ENCODE measurements at regions not wholly inside any gene's neighbourhood (a gene's known extent, or its start where the extent isn't known, plus 50 kb on each side); places are given as distances from the start of the nearest gene placed in this dataset.

DNA sequence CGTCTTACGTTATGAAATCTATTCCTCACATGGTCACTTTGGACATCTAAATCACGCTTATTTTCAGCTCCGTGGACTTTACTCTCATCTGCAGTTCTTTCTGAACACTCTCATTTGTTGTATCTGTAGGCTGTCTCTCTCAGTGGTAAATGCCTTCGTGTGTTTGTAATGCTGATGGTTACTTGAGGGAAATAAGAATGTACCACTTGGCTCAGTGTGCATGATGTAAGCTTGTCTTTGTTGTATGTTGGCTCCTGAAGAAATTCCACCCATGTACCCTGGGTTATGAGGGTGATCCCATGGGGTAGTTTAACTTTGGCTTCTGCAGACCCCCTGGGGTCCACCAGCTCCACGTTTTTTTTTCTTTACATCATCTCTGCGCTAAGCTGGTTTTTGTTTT is 378.4 kb downstream of the SETD4 start:
- no peak for DNase-seq

DNA sequence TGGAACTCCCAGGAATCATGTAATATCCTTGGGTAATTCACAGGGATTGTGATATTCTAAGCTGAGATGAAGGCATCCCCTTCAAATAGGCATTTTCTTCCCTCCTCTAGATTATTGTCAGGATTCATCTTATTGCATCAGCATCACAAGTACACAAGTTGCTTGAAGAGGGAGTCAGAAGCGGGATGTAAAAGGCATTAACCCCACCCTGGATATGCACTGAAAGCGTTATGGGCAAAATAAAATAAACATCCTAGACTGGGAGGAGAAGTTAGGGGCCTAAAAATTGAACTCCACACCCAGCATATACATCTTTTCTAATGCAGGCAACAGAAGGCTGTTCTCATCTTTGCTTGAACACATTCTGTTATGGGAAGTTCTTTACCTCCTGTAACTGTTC is 381.2 kb downstream of the SETD4 start:
- no peak for DNase-seq

DNA sequence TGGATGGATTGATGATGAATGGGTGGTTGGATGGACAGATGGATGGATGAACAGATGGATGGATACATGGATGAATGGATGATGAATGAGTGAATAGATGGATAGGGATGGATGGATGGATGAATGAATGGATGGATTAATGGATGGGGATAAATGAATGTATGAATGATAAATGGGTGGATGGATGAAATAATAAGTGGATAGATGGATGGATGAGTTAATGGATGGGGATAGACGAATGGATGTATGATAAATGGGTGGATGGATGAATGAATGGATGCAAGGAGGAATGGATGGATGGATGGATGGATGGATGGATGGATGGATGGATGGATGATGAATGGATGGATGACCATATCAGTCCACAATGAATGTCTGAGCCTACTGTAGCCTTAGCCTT is 381.9 kb downstream of the SETD4 start:
- DNase-seq, result no peak

DNA sequence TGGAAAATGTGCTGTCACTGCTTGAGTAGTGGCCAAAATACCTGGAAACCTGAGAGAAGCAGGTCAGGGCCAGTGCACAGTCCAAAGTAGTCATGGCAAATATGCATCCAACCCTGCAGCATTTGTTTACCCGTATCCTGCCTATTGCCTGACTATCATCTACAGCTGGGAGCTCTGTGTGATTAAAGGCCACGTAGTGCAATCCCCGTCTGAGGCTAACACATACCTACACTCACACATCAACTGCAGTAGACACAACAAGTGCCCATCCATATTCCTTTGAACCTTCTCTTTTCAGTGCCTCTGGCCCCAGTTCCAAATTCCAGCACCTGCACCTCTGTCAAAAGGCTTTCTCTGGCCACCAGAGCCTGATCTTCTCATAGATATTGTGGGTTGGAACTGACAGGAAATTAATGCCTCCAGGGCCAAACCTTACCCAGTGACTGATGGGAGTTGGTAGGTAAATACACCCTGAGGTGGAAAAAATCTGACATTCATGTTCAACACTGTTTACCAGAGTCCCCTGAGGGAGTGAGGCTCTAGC is 383.0 kb downstream of the SETD4 start:
- DNase-seq, result no peak

DNA sequence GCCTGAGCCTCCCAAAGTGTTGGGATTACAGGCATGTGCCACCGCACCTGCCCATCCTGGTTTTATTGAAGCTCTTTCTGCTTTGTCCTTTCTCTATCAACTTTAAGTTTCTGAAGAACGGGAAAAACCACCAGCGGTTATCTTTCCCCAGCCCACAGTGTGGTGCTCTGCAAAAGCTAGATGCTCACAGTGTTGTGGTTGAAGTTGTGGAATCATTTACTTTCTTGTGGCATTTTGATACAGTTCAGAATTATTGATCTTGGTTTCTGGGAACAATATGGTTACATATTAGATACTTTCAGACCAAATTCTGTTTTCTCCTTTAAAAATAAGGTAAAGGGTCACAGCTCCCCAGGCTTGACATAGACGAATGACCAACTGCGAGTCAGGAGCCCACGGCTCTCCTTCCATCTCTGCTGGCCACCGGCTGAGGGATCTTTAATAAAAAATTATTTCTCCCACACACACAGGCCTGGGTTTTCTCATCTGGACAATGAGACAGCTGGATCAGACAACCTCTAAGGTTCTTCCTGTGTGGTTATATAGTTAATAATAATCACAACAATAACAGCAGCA is 385.3 kb downstream of the SETD4 start:
- no peak for DNase-seq

DNA sequence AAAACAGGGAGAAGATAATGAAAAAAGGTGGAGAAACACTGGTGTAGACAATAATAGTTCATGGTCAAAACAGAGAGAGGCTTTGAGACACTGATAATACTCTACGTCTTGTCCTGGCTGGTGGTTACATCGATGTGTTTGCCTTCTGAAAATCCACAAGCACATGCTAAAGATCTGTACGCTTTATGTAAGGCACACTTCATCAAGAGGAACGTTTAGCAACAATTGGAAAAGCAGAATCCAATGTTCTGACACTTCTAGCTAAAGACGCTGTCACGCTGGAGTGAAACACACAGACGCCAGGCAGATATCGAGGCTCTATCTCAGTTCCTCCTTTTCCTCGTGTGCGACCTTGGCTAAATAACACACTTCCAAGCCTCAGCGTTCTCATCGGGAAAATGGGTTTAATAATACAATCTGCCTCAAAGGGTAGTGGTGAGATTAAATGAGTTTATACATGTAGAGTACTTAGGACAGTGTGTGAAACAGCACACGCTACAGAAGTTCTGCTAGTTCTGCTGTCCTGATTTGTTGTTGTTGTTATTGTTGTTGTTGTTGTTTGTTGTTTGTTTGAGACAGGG is 386.1 kb downstream of the SETD4 start:
- DNase-seq, result no peak

DNA sequence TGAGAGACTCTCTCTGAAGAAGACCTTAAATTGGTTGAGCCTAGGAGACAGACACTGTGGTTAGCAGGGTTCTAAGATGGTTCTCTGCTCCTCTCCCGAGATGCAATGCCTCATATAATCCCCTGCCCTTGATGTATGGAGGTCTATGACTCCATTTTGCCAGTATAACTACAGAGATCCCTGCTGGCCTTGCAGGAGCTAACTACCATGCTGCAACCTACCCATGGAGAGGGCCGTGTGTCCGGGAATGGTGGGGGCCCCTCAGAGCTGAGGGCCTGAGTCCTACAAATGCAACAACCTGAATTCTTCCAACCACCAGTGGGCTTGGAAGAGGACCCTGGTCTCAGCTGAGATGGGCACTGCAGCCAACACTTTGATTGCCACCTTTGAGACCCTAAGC is 388.0 kb downstream of the SETD4 start:
- no peak for DNase-seq

DNA sequence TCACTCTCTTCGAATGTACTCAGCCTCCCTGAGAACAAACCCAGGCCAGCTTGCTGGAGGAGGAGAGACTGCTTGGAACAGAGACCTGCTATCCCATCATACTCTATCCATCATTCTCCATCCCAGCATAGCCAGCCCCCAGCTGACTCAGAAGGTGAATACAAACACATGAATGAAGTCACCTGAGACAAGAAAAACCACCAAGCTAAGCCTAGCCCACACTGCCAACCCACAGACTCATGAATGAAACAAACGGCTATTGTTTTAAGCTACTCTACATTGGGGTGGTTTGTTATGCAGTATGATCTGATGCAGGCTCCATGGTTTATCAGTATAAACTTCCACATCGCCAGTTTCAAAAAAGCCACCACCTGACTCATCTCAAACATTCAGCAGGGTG is 395.6 kb downstream of the SETD4 start:
- DNase-seq, result no peak

DNA sequence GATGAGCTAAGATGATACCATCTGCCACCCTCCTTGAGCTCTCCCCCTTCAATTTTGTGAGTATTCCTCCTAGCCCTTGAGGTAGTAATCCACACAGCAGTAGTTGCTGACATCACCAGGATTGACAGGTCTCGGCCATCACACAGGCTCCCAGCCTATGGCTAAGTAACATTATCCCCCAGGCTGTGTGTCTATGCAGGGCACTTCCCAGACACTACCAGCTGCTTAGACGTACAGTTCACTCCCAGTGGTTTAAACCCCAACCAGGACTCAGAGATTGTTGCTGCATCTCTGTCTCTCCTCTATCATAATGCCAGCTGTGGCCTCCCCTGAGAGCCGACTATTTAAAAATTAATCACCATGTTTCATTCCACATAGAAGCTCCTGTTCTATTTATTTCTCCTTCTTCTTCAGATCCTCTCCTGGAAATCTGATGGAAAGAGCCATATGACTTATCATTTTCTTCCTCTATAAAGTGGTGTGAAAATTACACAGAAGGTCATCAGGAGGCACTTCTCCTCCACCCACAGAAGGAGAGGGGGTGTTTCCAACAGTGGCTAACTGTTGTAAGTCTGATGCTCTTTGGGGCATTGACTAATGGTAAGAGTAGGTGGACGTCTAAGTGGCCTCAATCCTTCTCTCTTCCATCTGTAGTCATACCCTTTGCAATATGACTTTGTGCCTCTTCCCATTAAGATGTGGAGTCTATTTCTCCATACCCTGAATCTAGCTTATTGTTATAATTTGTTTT is 396.3 kb downstream of the SETD4 start:
- DNase-seq, result no peak

DNA sequence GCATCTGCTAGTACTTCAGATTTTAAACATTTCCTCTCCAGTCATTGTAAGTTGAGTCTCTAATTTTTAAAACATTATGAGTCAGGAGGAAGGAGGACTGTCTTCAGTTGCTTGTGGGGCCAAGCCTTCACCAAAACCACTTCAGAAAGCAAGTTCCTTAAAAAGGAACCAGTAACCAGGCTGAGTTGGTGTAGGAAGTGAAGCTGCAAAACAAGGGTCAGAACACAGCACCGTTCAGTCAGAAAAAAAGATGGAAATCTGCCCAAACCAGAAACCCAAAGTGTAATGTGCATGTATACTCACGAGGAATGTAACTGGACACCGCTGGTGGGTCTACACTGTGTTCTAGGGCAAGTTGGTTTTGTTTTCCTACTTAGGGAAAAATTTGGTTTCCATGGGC is 402.1 kb downstream of the SETD4 start:
- peak in 1 of 2 donors; percentile 2 for DNase-seq

DNA sequence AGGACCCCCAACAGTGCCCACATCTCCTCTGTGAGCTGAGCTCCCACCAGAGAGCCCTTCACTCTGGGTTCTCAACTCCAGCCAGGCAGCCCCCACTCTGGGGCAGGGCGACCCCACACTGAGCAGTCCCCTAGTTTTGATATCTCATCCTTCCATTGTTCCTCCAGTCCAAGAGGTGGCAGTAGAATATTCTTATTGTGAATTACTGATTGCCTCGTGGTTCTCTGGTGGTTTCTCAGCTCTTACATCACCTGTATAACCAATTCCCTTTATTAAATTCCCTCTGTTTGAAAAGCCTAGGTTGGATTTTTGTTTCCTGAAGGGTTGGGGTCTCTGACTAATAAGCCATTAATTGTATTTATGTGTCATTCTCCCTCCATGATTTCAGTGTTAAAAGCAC is 407.5 kb downstream of the SETD4 start:
- no peak for DNase-seq

DNA sequence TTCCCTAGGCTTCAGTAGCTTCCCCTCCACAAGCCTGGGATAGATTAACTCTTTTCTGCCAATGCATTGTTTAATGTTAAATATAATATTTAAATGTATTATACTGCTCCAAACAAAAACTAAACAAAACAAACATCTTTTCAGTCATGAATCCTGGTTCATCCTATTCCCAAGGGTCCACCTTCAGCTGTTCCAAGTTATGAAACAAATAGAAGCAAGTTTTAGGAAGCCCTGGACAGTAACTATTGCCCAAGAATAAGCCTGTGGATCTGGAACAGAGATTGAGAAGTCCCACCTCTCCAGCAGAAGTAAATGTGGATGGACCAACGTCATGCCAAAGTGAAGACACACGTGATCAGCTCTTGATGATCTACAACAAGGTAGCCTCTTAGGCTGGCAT is 408.1 kb downstream of the SETD4 start:
- DNase-seq, result no peak

DNA sequence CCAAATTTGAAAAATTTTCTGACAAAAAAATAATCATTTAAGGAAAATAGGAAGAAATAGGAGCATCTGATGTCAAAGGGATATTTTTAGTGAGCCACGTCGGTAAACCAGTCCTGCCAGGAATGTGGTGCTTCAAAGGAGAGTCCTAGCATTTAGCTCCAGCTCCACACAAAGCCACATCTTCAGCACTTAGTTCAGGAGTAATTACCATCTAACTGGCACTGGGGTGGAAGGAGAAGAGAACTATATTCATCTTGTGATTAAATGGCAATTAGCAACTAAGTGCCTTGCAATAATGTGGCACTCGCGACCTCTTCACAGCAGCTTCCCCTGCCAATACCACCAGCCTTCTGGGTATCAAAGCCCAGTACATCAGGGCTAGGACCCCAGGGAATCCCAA is 409.1 kb downstream of the SETD4 start:
- no peak for DNase-seq

DNA sequence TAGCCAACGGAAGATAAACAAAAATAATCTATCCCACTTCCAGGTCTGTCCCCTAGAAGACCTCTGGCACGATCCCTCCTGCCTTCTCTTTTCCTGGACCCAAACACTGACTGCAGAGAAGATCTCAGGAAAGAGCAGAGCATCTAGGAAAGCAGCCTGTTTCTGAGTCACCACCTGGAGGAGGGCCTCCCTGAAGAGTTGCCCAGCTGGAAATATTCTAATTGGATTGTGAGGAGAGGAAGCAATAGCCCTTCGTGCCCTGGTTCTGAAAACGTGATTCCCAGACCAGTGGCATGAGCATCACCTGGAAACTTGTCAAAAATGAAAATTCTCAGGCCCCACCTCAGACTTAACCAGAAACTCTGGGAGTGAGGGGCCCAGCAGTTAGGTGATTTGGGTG is 411.1 kb downstream of the SETD4 start:
- DNase-seq, result no peak

DNA sequence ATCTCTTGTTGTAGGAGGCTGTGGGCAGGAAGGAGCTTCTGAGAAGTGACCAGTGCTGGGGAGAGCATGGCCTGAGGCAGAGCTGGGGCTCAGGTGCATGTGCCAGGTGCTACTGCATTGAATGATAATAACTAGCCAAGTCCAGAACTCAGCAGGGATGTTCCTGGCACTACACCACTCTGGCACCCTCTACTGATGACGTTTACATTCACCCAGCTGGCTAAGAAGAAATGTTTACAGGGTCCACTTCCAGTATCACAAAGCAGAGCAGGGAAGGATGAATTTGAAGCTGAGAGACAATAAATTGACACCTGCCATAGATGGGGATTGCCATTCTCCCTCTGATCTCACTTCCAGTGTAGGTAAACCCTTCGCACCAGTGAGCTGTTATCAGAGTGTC is 411.8 kb downstream of the SETD4 start:
- DNase-seq, result no peak

DNA sequence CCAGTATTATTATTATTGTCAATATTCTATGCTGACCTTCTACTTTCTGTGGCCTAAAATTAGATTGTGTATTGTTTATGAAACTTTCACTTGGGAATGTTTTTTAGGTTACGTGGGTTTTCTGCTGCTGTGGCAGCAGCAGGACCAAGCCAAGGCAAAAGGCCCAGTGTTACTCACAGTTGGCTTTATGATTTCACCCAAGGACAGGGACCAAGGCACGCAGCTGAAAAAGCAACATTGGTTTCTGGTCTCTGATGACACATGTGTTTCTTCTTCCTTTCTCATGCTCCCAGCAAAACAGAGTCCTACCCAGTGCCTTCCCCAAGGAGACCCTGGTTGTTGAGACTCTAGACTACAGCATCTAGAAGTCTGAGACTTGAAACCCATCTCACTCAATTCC is 413.7 kb downstream of the SETD4 start:
- no peak for DNase-seq

DNA sequence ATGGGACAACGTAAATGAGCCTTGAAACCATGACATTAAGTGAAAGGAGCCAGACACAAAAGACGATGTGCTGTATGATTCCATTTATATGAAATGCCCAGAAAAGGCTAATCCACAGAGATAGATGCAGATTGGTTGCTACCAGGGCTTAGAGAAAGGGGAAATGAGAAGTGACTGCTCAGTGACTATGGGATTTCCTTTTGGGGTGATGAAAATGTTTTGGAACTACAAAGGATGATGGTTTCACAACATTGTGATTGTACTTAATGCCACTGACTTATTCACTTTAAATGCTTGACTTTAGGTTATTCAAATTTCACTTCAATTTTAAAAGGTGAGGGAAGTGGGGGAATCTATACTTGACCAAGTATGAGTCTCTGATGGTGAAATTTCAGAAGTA is 414.3 kb downstream of the SETD4 start:
- DNase-seq, result no peak

DNA sequence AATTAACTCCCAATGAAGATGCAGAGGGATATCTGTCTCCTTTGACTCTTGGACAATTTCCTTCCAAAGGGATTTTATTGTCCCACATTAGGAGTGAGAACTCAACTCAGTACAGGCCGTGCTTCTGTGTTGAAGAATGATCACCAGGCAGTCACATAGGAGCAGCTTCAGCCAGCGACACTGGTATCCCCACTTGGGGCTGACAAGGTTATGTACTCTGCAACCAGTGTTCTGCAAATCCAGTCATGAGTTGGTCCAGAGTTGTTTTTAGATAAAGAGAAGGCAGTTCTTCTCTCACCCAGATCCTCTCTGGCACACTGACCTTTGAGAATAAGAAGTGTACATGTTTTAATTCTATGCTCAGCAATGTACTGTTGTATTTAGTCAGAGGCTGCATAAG is 415.8 kb downstream of the SETD4 start:
- no peak for DNase-seq

DNA sequence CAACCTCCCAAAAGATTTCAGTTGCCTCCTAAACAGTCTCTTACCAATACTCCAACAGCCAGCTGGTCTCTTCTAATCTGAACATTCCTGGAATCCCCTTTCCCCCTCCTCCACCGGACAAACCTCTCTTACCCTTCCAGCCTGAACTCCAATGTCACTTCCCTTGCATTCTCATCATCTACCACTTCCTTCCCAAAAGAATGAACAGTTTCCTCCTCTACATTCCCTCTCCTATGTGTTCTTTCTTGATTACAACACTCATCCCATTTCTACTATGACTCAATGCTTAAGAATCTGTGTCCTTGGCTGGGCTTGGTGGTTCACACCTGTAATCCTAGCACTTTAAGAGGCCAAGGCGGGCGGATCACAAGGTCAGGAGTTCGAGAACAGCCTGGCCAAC is 417.1 kb downstream of the SETD4 start:
- no peak for DNase-seq

DNA sequence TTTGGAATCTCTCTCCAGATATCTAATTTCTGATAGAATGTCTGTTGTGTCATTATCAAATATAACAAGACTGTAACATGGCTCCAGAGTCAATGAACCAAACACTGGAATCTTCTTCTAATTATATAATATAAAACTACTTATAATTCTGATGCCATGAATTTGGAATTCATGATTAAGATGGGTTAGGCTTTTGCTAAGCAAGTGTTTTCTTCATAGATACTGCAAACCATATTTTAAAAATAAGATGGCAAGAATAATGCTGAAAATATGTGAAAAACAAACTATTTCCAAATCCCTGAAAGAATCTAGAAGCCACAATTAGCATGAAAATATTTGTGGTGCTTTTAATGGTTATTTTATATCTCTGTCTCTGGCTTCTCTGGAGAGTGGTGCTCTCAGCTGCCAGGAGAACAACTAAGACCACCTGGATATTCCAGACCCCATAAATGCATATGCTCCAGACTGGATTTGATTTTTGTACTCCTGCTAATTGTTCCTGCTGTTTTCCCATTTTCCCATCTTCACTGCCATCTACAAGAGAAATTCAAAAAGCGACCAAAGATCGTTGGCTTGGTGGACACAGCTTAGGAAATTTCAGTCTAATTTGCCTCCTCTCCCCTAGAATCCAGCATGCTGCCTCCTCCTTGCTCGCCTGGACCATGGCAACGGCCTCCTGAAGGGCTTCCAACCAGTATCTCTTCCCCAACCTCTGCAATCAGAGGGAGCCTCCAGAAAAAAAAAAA is 418.9 kb downstream of the SETD4 start:
- DNase-seq, result no peak

DNA sequence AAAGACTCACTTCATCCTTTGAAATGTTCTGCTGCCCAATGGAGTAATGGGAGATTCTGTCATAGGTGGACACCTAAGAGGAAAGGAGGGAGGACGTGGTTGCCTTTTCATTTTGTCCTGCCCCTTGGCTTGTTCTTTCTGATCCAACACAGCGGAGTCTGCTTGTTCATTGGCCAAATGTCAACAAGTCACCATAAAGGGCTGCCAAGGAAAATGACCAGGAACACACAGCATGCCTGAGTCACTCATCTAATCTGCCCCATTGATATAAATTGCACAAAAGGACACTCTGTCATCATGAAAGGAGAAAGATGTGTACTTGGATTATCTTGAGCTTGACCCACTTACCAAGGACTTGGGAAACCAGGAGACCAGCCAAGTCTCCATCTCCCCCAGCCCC is 422.9 kb downstream of the SETD4 start:
- no peak for DNase-seq

DNA sequence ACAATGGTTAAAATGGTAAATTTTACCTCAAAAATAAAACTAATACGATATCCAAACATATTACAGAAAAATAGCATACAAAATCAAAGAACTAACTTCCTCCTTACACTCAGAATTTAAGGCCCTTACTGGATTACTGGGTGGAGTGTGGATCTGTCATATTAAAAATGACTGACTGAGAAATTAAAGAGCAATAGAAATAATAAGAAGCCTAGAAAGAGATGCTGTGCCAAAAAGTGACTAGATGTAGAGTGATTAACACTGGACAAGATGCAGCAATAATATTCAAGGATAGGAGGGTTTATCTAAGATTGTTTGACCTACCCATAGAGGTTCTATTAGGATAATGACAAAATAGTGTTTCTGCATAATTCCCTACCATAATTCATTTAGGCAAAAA is 424.3 kb downstream of the SETD4 start:
- no peak for DNase-seq

DNA sequence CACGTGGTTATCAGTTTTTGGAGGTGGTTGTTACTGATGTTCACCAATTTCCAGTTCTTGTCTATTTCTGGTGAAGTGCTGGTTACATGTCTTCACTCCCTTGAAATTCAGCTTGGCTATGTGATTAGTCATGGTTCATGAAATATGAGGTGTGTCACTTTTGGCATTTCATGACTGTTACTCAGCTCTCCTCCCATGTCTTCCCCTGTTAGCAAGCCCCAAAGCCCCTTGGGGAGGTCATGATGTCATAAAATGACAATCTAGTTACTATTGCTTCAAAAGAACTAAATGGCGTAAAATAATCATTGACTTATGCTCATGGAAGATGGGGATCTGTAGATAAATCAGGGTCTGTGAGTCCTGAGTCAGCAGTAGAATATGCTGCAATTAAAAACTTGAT is 425.1 kb downstream of the SETD4 start:
- DNase-seq, result no peak

DNA sequence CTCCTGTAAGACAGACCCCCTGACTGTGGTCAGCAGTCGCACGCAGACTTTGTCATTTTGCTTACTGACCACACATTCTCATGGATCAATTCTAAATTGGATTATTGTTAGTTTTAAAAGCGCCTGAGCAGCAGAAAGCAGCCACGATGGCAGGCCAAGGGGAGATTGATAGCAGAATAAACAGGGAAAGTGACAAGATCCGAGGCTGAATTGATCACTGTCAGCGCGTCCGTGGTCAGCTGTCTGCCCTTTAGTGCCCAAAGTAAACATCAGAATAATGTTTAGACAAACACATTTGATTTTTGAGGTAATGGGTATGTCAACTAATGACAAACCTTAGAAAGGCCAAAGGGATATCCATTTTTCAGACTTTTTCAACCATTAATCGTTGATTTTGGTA is 426.8 kb downstream of the SETD4 start:
- DNase-seq, result no peak
